Activated T-cell treated with anti-CD3 and anti-CD28 coated beads for 24 hours (primary cell): ENCODE measurements at regions not wholly inside any gene's neighbourhood (a gene's known extent, or its start where the extent isn't known, plus 50 kb on each side); places are given as distances from the start of the nearest gene placed in this dataset.
"Not testable (repeated sequence)": the region's sequence is repeated elsewhere in the genome, so short reads cannot be mapped to it uniquely, and the experiment has no call there.

Source experiments
- DNase-seq: peaks from one replicate; pipeline ENCODE4 v3.0.0-alpha.2; 2020; ENCODE audit warnings: low read depth

DNA sequence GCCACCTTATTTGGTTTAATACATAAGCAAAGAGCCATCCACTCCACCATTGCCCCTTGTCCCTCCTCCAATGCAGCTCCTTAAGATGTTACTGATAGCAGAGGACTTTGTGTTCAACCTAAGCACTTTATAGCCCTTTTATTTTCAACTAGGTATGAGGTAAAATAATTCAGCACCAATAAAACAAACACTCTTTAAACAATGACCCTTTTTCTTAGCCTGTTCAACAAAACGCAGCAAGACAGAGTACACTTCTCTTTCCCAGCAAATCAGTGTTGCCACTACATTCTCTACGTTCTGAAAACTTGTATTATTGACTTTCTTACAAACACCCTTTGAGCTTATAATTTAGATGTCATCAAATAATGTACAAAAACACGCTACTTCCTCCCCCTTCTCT, 104.0 kb upstream of the IGLL5 start:
- DNase-seq = no peak

DNA sequence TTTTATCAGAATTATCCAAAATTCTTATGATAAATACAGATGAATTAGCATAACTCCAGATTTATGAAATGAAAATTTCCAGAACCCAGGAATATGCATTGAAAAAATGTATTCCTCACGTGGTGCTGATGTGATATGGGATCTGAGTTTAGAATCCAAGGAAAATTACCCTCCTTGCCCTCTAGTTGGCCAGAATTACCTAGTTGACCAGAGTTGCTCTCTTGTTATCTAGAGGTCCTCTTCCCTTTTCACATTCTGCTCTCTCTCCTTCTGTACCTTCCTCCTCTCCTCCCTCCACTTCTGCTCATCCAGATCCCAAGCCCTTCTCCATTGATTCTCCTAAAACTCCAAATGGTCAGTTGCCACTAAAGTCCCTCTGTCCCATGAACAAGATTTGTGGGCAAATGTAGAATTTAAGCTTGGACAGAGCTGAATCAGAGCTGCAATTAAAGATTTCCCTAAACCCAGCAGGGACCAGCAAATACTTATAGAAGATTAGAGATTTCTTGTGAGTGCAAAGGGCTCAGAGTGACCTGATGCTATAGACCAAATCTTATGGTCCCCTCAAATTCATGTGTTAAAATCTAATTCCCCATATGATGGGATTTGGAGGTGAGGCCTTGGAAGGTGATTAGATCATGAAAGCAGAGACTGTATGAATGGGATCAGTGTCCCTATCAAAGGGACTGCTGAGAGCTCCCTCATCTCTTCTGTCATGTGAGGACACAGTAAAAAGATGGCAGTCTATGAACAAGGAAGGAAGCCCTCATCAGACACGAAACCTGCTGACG, 103.2 kb upstream of the IGLL5 start:
- DNase-seq = no peak

DNA sequence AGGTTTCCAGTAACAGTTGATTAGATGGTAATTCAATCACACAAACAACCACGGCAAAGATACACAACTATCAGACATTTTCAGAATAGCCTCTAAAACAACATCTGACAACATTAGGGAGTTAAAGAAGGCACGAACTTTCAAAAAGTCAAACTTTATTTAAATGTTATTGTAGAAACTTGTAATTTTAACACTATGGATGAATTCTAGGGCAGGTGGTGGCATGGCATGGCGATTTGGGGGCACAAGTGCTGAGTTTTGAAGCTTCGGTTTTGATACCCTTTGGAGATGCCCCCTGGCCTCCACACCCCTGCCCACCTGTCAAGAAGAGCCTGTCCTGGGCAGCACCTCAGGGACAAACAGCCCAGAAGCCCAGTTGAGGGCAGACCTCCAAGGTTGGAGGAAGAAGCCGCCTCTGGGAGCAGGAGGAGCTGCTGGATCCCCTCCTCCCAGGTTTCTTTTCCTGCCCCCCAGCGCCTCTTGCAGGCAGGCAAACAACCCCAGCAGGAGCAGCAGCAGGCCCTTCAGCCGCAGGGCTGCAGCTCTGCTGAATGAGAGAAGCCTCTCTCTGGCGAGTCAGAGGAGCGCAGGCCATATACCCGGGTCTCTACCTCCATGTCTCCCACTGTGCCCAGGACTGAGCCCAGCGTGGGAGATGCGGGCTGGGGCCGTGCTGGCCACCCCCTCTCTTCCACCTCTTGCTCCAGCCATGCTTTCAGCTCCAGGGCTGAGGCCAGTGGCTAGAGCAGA, 102.1 kb upstream of the IGLL5 start:
- DNase-seq = no peak

DNA sequence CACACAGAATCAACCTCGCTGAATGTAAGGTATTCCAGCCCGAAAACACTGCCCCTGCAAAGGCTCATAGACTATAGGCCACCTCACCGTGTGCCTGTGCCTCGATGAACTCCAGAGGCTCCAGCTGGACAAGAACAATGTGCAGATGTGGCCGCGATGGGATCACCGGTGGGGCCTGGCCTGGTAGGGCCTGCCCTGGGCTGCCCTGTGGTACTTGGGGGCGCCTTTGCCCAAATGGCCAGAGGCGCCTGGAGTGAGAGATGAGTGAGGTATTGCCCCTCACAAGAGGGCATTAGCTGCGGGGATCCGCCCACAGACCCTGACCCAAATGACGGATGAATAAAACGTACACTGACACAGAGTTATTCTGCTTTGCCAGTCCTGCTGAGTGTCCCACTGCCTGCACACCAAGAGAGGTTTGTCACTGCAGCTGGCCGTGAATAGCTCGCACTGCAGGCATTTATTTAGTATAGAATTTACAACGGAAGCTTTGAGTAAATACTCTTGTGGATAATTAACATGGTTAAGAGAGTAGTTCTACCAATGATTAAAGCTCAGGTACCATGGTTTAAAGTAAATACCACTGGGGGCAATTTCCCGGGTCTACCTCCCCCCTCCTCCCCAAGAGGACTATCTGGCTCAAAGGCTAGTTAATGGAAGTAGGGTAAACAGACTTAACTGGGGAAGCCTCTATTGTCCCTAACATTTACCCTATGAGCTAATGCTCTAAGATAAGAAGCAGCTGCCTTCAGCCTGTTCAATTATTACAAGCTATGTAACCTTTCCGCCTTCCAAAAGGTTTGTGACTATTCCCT, 101.1 kb upstream of the IGLL5 start:
- no peak for DNase-seq

DNA sequence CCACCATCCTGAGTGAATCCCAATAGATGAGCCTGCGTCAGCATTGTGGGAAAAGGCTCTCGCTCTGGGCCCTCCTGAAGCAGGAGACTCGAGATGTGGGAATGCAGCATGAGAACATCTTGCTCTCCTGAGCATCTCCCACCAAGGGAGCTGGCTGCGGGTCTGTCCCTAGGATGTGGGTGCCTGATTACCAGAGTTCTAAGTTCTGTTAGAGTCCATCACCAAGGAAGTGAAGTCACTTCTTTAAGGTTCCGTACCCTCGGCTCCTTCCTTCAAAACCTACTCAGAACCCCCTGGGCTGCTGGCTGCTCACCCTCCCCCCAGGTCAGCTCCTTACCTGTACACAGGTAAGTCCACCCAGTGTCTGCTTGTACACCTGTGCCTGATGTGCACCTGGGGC, 100.5 kb upstream of the IGLL5 start:
- DNase-seq = no peak

DNA sequence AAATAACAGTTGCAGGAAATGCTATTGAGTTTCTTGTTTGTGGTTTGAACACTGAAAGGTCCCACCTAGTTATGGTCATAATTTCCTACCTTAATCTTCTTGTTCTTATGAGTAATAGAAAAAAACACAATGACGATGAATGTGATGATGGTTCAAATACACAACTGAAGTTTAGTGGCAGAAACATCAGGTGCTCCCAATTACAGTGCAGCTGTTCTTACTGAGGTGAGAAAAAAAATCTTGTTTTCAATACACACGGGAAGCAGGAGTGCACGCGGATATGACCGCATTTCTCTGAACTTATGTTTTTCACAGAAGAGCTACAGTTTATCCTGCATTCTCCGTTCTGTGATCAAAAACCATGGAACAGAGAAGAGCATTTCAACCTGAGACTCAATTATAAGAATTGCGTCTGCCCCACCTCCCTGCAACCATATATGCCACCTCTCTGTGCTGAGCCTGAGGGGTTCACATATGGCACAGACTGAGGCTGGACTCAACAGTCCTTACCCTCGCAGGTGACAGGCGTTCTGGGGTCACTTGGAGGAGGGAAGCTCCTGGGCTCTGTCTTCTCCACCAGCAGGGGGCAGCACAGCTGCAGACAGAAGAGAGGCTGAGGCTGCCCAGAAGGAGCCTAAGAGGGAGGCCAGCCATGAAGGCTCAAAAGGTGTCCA, 99.7 kb upstream of the IGLL5 start:
- peak; percentile 54 for DNase-seq

DNA sequence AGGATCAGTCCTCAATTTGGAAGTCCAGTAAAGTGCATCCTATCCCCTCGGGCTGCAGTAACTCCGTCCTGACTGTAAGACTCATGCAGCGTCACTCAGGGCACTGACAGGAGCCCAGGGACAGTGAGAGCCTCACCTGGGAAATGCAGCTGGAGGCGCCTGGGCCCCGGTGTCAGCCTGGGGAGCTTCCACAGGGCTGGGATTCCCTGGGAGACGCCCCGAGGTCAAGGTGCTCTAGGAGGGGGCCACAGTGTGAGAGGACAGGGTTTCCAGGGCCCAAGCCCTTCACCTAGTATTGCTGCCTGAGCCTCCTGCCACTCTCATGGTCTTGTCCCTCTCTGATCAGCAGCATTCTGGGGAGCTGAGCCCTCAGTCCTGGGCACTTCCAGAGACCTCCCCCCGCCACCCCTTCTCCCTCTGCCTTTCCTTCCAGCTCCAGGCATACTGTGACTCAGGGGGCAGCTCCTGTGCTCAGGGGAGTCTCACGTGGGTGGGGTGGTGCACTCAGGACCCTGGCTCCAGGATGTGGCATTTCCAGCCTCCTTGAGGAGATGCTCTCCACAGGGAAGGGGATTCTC, 99.1 kb upstream of the IGLL5 start:
- DNase-seq = no peak

DNA sequence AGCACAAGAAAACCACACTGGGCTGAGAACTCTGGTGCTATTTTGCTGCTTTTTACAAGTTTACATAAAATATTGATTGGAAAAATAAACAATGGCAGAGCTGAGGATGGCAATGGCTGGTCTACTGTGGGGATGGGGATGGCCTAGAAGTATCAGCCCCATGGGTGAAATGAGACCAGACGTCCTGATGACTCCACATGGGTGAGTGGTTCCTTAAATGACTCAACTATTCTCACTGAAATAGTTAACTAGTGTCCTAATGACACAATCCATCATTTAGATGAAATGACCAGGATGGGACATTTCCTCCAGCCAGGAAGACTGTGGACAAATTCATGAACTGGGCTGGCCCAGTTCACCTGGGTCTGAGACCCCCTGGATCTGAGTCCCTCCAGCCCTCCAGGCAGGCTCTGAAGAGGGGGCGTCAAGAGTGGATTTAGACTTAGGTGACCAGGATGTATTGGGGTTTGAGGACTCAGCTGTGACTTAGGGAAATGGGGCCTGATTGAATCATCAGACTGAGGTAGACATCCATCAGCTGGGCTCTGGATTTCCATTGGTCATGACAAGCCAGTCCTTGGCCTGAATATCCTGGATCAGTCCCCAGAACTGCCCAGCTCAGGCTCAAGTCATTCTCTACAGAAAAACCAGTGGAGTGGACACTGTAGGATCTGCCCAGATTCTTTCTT, 98.2 kb upstream of the IGLL5 start:
- DNase-seq = no peak

DNA sequence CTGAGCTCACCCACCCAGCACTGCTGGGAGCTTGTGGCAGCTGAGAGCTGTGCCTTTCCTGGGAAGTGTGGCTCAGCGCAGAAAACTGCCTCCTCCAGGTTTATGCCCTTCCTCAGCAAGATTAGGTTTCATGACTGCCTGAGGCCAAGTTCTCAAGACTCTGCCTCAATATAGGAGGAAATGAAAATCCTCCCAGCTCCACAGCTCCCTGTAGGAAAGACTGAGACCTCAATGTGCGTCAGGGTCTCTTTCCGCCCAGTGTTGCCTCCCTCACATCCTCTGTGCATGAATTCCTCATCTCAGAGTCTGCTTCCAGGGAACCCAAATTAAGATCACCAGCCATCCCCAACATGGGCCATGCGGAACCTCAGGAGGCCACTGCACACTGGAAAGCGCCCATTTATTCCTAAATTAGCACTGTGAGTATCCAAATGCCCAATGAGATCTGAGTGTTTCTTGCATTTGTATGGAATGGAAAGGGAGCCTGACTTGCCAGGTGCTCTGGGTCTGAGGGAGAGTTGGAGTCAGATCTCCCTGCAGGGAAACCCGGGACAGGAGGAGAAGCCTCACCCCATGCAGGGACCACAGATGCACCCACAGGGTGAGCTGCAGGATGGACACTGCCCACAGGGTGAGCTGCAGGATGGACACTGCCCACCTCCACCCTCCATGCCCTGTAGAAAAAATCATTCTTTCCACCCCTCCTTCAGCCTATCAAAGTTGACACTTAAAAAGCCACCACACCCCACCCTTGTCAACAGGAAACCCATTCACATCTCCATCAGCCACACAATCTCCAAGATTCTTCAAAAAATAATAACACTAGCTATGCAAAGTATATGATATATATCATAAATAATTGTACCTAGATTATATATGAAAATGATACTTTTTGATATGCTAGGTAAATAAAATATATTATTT, 97.4 kb upstream of the IGLL5 start:
- no peak for DNase-seq

DNA sequence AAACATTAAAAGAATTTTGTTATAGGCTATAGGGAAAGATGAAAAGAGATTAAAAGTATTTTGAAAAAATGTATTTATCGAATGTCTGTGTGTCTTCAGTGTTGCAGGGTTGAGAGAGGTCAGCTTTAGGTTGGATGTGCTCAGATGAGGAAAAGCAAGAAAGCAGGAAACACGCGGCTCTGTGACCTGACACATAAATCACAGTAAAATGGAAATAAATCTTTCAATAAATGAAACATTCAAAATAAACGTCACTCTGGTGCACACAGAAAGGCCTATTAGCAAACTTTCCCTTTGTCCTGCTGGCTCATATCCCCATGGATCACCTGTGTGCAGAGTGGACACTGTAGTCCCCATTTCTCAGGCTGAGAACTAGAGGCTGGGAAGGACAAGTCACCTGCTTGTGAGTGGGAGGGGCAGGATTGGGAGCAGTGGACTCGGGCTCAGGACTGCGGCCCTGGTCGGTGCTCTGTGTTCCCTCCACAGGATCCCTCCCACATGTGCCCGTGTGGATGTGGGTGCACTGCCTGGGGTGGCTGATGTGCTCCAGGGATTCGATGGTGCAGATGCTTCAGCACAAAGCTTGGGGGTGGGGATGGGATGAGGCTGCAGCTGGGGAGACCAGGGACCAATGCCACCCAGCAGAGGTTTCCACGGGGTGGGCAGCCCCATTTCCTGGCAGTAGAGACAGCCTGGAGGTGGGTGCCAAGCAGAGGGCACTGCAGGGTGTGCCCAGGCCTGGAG, 96.0 kb upstream of the IGLL5 start:
- DNase-seq = no peak

DNA sequence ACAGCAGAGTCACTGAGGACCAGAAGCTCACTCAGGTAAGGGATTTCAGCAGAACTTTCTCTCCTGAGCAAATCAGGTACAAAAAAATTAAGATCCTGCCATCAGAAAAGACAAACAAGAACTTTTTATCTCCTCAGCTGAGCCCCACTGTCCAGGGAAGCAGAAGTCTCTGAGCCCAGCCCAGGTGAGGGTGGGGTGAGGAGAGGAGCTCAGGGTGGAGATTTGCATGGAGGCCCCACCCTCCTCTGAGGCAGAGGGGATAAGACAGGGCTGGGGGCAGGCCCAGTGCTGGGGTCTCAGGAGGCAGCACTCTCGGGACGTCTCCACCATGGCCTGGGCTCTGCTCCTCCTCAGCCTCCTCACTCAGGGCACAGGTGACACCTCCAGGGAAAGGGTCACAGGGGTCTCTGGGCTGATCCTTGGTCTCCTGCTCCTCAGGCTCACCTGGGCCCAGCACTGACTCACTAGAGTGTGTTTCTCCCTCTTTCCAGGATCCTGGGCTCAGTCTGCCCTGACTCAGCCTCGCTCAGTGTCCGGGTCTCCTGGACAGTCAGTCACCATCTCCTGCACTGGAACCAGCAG, 95.3 kb upstream of the IGLL5 start:
- DNase-seq = not testable (repeated sequence)

DNA sequence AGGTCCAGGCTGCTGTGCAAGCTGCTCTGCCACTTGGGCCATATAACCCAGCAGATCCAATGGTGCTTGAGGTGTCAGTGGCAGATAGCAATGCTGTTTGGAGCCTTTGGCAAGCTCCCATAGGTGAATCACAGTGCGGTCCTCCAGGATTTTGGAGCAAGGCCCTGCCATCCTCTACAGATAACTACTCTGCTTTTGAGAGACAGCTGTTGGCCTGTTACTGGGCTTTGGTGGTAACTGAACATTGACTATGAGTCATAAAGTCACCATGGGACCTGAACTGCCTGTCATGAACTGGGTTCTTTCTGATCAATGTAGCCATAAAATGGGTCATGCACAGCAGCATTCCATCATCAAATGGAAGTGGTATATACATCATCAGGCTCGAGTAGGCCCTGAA, 92.0 kb upstream of the IGLL5 start:
- DNase-seq = not testable (repeated sequence)

DNA sequence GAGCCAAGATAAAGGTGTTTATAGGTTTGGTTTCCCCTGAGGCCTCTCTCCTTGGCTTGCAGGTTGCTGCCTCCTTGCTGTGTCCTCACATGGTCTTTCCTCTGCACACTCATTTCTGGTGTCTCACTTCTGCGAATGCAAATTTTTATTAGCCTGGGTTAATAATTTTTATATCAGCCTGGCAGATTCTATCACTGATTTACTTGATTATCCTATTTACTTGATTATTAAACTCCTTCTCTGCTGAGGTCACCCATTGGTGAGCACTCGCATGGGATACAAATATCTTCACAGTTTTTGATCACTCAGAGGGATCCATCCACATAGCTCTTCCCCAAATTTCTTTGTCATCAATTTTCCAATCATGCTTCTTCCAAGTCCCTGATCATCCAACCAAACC, 90.9 kb upstream of the IGLL5 start:
- DNase-seq = no peak

DNA sequence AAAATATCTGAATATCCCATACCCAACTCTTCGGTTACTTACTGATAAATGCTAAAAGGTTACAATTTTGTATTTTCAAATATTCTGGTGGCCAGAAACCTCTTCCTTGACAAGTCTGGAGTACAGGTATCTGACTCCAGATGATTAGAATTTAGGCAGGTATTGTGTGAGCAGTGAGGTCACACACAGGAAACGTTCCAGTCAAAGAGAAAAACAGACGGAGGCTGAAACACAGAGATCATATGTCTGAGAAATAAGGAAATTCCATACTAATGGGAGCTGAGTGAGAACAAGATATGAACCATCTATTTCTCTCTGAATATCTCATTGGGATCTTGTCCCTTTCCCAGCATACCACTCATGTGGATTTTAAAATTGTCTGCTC, 89.4 kb upstream of the IGLL5 start:
- DNase-seq = no peak

DNA sequence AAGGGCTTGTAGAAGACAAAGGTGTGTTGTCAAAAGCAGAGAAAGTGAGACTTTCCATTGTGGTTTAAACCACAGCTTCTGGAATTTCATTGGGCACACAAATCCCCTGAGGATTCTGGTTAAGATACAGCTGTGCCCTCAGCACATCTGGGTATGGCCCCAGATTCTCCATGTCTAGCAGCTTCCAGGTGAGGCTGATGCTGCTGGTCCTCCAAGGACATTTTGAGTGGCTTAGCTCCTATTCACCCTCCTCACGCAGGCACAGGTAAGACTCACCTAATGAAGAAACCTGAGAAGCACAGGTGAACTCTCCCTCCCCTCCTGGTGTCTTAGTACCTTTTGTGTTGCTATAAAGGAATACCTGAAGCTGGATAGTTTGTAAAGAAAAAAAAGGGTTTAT, 88.9 kb upstream of the IGLL5 start:
- no peak for DNase-seq

DNA sequence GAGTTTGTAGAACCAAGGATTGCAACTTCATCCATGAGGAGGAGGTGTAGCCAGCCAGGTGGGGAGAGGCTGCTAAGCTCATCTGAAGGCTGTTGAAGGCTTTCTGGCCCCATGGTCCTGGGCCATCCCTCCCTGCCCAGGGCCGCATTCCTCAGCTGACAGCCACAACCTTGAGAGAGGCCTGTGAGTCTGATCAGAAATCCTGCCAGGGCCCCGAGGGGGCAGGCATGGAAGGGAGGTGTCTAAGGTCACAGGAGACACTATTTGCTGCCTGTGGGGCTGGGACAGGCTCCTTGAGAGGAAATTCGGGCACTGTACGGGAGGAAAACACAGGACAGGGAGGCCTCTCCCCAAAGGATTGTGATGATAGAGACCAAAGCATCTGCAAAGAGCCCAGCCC, 88.1 kb upstream of the IGLL5 start:
- DNase-seq = no peak

DNA sequence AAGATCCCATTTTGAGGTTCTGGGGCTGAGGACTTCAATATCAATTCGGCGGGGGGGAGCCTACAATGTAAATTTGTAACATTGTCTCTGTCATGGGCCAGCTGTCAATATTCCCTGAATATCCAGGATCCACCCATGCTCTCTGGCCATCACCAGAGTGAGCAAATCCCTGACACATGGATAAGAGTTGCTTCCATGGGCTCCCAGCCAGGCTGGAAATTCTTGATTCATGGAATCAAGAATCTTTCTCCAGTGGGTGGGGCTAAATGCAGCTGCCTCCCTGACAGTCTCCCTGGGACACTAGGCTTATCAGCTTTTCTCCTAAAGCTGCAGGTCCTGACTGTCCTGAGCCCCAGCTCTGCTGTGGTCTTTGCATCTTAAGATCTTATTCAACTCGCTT, 86.9 kb upstream of the IGLL5 start:
- DNase-seq = no peak

DNA sequence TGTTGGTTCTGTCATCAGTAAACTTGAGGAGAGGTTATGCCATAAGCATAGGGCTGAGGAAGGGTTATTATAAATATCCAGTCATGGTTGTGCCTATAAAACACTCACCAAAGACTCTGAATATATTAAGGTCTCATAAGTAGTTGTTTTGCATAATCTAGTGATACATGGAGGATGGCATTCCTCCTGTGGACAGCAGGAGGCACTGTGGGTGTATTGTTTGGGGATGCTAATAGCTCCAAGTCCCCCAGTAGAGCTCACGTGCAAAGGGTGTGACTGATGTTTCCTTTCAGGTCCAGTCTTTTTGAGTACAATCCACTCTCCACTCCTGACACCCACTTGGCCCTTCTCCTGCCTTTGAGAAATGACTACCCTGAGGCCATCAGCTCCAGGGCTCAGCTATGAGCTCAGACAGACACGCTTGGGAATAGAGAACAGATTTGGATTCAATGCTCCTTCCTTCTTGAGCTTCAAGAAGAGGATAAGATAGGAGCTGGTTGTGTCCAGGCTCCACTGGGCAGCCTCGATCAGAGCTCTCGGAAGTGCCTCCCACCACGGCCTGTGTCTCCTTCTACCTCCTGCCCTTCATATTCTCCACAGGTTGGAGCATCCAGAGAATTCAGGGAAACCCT, 85.2 kb upstream of the IGLL5 start:
- peak; percentile 25 for DNase-seq
